HG02610 (cell line): ENCODE measurements at regions not wholly inside any gene's neighbourhood (a gene's known extent, or its start where the extent isn't known, plus 50 kb on each side); places are given as distances from the start of the nearest gene placed in this dataset.
A peak's percentile ranks its signal among the peaks of the same experiment; 100 is the strongest.

Source experiments
- ATAC-seq: cut with Tn5 transposase; IDR thresholded peaks from one replicate; pipeline ENCODE4 v1.9.1; 2021; ENCODE audit warnings: mild to moderate bottlenecking, moderate library complexity; ENCODE audit not compliant: unreplicated experiment

GRCh38 chr5:27523629-27524028 lies 485.2 kb upstream of the CDH9 start:
- no peak for ATAC-seq

- ATAC-seq = no peak
Measured at GRCh38 chr5:27516437-27516836, 478.1 kb upstream of the CDH9 start.

GRCh38 chr5:27511061-27511460 lies 472.7 kb upstream of the CDH9 start:
- ATAC-seq = no peak

- ATAC-seq = no peak
Measured at GRCh38 chr5:27503813-27504212, 465.4 kb upstream of the CDH9 start.

GRCh38 chr5:27502236-27502635 lies 463.9 kb upstream of the CDH9 start:
- ATAC-seq = no peak

- no peak for ATAC-seq
Measured at GRCh38 chr5:27497491-27497890, 459.1 kb upstream of the CDH9 start.

- ATAC-seq = no peak
Measured at GRCh38 chr5:27494887-27495286, 456.5 kb upstream of the CDH9 start.

- ATAC-seq = no peak
Measured at GRCh38 chr5:27491746-27492439, 453.5 kb upstream of the CDH9 start.

- no peak for ATAC-seq
Measured at GRCh38 chr5:27491047-27491446, 452.7 kb upstream of the CDH9 start.

GRCh38 chr5:27489701-27490100 lies 451.3 kb upstream of the CDH9 start:
- ATAC-seq = no peak

GRCh38 chr5:27482663-27483062 lies 444.3 kb upstream of the CDH9 start:
- no peak for ATAC-seq

GRCh38 chr5:27479859-27480258 lies 441.5 kb upstream of the CDH9 start:
- ATAC-seq = no peak

- no peak for ATAC-seq
Measured at GRCh38 chr5:27477550-27477949, 439.2 kb upstream of the CDH9 start.

GRCh38 chr5:27476356-27476988 lies 438.1 kb upstream of the CDH9 start:
- no peak for ATAC-seq

GRCh38 chr5:27475063-27475462 lies 436.7 kb upstream of the CDH9 start:
- ATAC-seq = no peak

- no peak for ATAC-seq
Measured at GRCh38 chr5:27474395-27474794, 436.0 kb upstream of the CDH9 start.

GRCh38 chr5:27474047-27474309 lies 435.6 kb upstream of the CDH9 start:
- no peak for ATAC-seq

- ATAC-seq = no peak
Measured at GRCh38 chr5:27473307-27474046, 435.1 kb upstream of the CDH9 start.

GRCh38 chr5:27472871-27473270 lies 434.5 kb upstream of the CDH9 start:
- no peak for ATAC-seq

- peak; percentile 99 for ATAC-seq
Measured at GRCh38 chr5:27472000-27472763, 433.8 kb upstream of the CDH9 start.

GRCh38 chr5:27466959-27467358 lies 428.6 kb upstream of the CDH9 start:
- ATAC-seq = no peak

GRCh38 chr5:27465140-27465539 lies 426.8 kb upstream of the CDH9 start:
- ATAC-seq = no peak
